ENCODE measurements at regions not wholly inside any gene's neighbourhood (a gene's known extent, or its start where the extent isn't known, plus 50 kb on each side); places are given as distances from the start of the nearest gene placed in this dataset.

GRCh38 chr6:84459401-84459800 lies 232.0 kb upstream of the CEP162 start:
- DNase-seq = no peak

GRCh38 chr6:84458271-84458670 lies 230.8 kb upstream of the CEP162 start:
- no peak for DNase-seq

- no peak for DNase-seq
Measured at GRCh38 chr6:84457276-84457675, 229.8 kb upstream of the CEP162 start.

- DNase-seq = peak in 1 of 3 experiments; percentile 32
Measured at GRCh38 chr6:84456803-84457202, 229.4 kb upstream of the CEP162 start.

- no peak for DNase-seq
Measured at GRCh38 chr6:84455511-84456029, 228.1 kb upstream of the CEP162 start.

GRCh38 chr6:84453499-84453898 lies 226.1 kb upstream of the CEP162 start:
- DNase-seq = no peak

GRCh38 chr6:84450018-84450417 lies 222.6 kb upstream of the CEP162 start:
- DNase-seq = no peak

GRCh38 chr6:84449220-84449619 lies 221.8 kb upstream of the CEP162 start:
- peak in 2 of 3 experiments; percentile 12 to 57 for DNase-seq

- no peak for DNase-seq
Measured at GRCh38 chr6:84448331-84448730, 220.9 kb upstream of the CEP162 start.

GRCh38 chr6:84447651-84448050 lies 220.2 kb upstream of the CEP162 start:
- DNase-seq = peak in 1 of 3 experiments; percentile 2

- peak in 1 of 3 experiments; percentile 5 for DNase-seq
Measured at GRCh38 chr6:84445068-84445467, 217.6 kb upstream of the CEP162 start.

- no peak for DNase-seq
Measured at GRCh38 chr6:84442208-84442607, 214.8 kb upstream of the CEP162 start.

- DNase-seq = no peak
Measured at GRCh38 chr6:84441456-84441855, 214.0 kb upstream of the CEP162 start.

- DNase-seq = no peak
Measured at GRCh38 chr6:84434550-84434949, 207.1 kb upstream of the CEP162 start.

GRCh38 chr6:84432619-84433018 lies 205.2 kb upstream of the CEP162 start:
- DNase-seq = no peak

- peak in 2 of 3 experiments; percentile 16 to 53 for DNase-seq
Measured at GRCh38 chr6:84428300-84428907, 201.0 kb upstream of the CEP162 start.

GRCh38 chr6:84425971-84426705 lies 198.7 kb upstream of the CEP162 start:
- peak in 2 of 3 experiments; percentile 31 to 70 for DNase-seq

GRCh38 chr6:84424956-84425355 lies 197.5 kb upstream of the CEP162 start:
- no peak for DNase-seq

- peak in 2 of 3 experiments; percentile 1 to 38 for DNase-seq
Measured at GRCh38 chr6:84422380-84422968, 195.0 kb upstream of the CEP162 start.

- DNase-seq = no peak
Measured at GRCh38 chr6:84421031-84421430, 193.6 kb upstream of the CEP162 start.

- DNase-seq = no peak
Measured at GRCh38 chr6:84417260-84417659, 189.8 kb upstream of the CEP162 start.

- no peak for DNase-seq
Measured at GRCh38 chr6:84416043-84416657, 188.7 kb upstream of the CEP162 start.

GRCh38 chr6:84415517-84415916 lies 188.1 kb upstream of the CEP162 start:
- peak in 2 of 3 experiments; percentile 11 to 55 for DNase-seq
